D721Med (cell line): ENCODE measurements at regions not wholly inside any gene's neighbourhood (a gene's known extent, or its start where the extent isn't known, plus 50 kb on each side); places are given as distances from the start of the nearest gene placed in this dataset.
"Not testable (repeated sequence)": the region's sequence is repeated elsewhere in the genome, so short reads cannot be mapped to it uniquely, and the experiment has no call there.

Experiments
- DNase-seq: peaks from one replicate; pipeline ENCODE4 v3.0.0; 2011; ENCODE audit warnings: low spot score; ENCODE audit not compliant: insufficient read length
- FAIRE-seq: peaks from 2 replicates; lab custom pipeline; 2011; peaks lifted over from hg19 to GRCh38; lab: Jason Lieb, UNC
- CTCF ChIP-seq: IDR thresholded peaks from 2 replicates; pipeline ENCODE4 v1.5.1; 2012; ENCODE audit warnings: mild to moderate bottlenecking, control low read depth; ENCODE audit not compliant: insufficient read depth; ENCODE audit errors: missing control alignments

GRCh38 chr1:105462308-105462707, 1594.2 kb upstream of the PRMT6 start:
- DNase-seq (no peak), FAIRE-seq (no peak)
- no peak for TF ChIP-seq CTCF

GRCh38 chr1:105467549-105467948, 1588.9 kb upstream of the PRMT6 start:
- TF ChIP-seq CTCF, result no peak
- no peak for DNase-seq
- FAIRE-seq, result no peak

DNA sequence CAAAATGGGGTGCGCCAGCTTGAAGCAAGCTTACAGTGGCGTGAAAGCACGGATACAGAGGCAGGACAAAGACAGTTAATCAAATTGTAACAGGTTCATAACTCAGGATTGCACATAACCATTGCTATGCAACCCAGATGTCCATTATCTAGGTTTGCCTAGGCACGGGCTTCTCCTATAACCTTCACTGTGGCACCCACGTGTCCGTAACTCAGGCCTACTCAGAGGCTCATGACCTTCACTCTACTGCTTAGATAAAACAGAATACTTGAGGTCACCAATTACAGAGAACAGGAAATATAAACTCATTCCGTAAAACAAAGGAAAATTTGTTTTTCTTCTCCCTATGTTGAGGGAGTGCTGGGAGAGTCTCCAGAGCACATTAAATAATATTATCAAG, 1585.9 kb upstream of the PRMT6 start:
- DNase-seq, FAIRE-seq: not testable (repeated sequence)

- DNase-seq, result no peak
- TF ChIP-seq CTCF, result no peak
Observed at GRCh38 chr1:105483436-105483835, 1573.0 kb upstream of the PRMT6 start.

DNA sequence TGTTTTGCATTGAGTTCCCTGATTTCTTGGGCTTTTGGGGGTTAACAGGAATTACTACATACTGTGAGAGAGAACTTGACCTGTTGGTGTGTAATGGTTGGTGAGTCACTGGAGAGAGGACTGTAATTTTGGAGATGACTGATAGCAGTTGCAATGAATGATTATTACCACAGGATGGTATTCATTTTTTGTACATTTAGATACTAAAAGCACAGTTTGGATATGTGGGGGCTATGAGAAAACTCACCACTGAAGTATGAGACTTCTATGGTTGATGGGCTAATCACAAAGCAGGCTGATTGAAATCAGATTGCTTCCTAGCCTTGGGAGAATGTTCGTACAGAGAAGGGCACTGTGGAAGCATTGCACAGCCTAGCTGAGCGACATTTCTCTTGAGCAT, 1571.3 kb upstream of the PRMT6 start:
- FAIRE-seq, result no peak
- DNase-seq, result no peak
- no peak for TF ChIP-seq CTCF

More at GRCh38 chr1:105483436-105483835, 1573.0 kb upstream of the PRMT6 start:
- no peak for FAIRE-seq

DNA sequence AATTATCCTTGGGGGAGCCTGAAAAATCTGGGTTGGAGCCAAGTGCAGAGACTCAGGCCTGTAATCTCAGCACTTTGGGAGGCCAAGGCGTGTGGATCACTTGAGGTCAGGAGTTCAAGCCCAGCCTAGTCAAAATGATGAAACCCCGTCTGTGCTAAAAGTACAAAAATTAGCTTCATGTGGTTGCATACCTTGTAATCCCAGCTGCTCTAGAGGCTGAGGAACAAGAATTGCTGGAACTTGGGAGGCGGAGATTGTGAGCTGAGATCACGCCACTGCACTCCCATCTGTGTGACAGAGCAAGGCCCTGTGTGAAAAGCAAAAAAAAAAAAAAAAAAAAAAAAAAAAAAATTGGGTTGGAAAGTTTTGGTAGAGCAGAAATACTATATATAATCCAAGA, 1563.6 kb upstream of the PRMT6 start:
- DNase-seq (no peak), FAIRE-seq (no peak)
- no peak for TF ChIP-seq CTCF

- no peak for FAIRE-seq
- no peak for TF ChIP-seq CTCF
- DNase-seq, result no peak
Observed at GRCh38 chr1:105516068-105516467, 1540.4 kb upstream of the PRMT6 start.

GRCh38 chr1:105533996-105534395, 1522.5 kb upstream of the PRMT6 start:
- FAIRE-seq (no peak), DNase-seq (no peak)
- TF ChIP-seq CTCF, result no peak
